ENCODE measurements at regions not wholly inside any gene's neighbourhood (a gene's known extent, or its start where the extent isn't known, plus 50 kb on each side); places are given as distances from the start of the nearest gene placed in this dataset.

- TF ChIP-seq, protein P1, sequence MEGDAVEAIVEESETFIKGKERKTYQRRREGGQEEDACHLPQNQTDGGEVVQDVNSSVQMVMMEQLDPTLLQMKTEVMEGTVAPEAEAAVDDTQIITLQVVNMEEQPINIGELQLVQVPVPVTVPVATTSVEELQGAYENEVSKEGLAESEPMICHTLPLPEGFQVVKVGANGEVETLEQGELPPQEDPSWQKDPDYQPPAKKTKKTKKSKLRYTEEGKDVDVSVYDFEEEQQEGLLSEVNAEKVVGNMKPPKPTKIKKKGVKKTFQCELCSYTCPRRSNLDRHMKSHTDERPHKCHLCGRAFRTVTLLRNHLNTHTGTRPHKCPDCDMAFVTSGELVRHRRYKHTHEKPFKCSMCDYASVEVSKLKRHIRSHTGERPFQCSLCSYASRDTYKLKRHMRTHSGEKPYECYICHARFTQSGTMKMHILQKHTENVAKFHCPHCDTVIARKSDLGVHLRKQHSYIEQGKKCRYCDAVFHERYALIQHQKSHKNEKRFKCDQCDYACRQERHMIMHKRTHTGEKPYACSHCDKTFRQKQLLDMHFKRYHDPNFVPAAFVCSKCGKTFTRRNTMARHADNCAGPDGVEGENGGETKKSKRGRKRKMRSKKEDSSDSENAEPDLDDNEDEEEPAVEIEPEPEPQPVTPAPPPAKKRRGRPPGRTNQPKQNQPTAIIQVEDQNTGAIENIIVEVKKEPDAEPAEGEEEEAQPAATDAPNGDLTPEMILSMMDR (IDR thresholded peaks at IDR 0.05) = no peak
- TF ChIP-seq POLR2A (IDR thresholded peaks at IDR 0.05) = no peak
Measured at GRCh38 chr6:16978686-16979085, 123.2 kb upstream of the STMND1 start.

Data from adrenal gland (tissue), 5 donors.